IMR-90 (cell line): ENCODE measurements at regions not wholly inside any gene's neighbourhood (a gene's known extent, or its start where the extent isn't known, plus 50 kb on each side); places are given as distances from the start of the nearest gene placed in this dataset.

Experiments used
- ATAC-seq: fragments of 200-7000 bp; cut with Tn5 transposase; 2 replicates; pipeline ENCODE4 v1.9.1; 2020; ENCODE audit warnings: low read depth, mild to moderate bottlenecking, moderate library complexity
- BruUV-seq: library from RNA; stranded (reverse); fragments of 400-500 nt; replicated peaks from 2 replicates; lab custom pipeline; 2021; lab: Mats Ljungman, UMichigan
- CTCF ChIA-PET: fragments of 300-600 bp; formaldehyde crosslinking; extraction: SDS; loops from one replicate; lab custom pipeline; 2021; ENCODE audit warnings: antibody characterized with exemption; lab: Yijun Ruan, JAX
- POLR2A ChIA-PET: fragments of 300-600 bp; sonication (Branson Sonifier 250); formaldehyde crosslinking; loops from one replicate; lab custom pipeline; 2022; ENCODE audit warnings: antibody characterized with exemption; ENCODE audit not compliant: unreplicated experiment; lab: Charles Lee
- DNase-seq: peaks from one replicate; pipeline ENCODE4 v3.0.0; 2013
- H2AFZ ChIP-seq: replicated peaks from 2 replicates; pipeline ENCODE3; 2013; ENCODE audit warnings: low read length, mild to moderate bottlenecking; ENCODE audit not compliant: poor library complexity
- H2AK5ac ChIP-seq: 2 replicates; pipeline ENCODE4 v1.6.1; 2013; ENCODE audit warnings: low read depth, low read length, inconsistent platforms
- H2AK9ac ChIP-seq: replicated peaks from 2 replicates; pipeline ENCODE3; 2013; ENCODE audit warnings: mild to moderate bottlenecking, low read depth, low read length, moderate library complexity; ENCODE audit not compliant: poor library complexity
- H2BK120ac ChIP-seq: 2 replicates; pipeline ENCODE4 v1.6.1; 2013; ENCODE audit warnings: low read depth, low read length, inconsistent platforms
- H2BK15ac ChIP-seq: 3 replicates; pipeline ENCODE4 v1.6.1; 2013; ENCODE audit warnings: low read depth, low read length, inconsistent platforms
- H2BK20ac ChIP-seq: 2 replicates; pipeline ENCODE4 v1.6.1; 2013; ENCODE audit warnings: low read depth, mild to moderate bottlenecking, inconsistent platforms, low read length, moderate library complexity
- H2BK5ac ChIP-seq: 2 replicates; pipeline ENCODE4 v1.6.1; 2013; ENCODE audit warnings: mild to moderate bottlenecking, low read depth, low read length, inconsistent platforms; ENCODE audit not compliant: poor library complexity, severe bottlenecking
- H3K14ac ChIP-seq: replicated peaks from 2 replicates; pipeline ENCODE4 v1.6.1; 2013; ENCODE audit warnings: low read depth, low read length, inconsistent platforms
- H3K18ac ChIP-seq: 2 replicates; pipeline ENCODE4 v1.6.1; 2013; ENCODE audit warnings: low read depth, low read length, control low read depth
- H3K23ac ChIP-seq: 2 replicates; pipeline ENCODE4 v1.6.1; 2013; ENCODE audit warnings: low read depth, low read length, inconsistent platforms
- H3K27ac ChIP-seq: 2 replicates; pipeline ENCODE4 v1.5.1; 2013; ENCODE audit warnings: mild to moderate bottlenecking, control low read depth, low read length; ENCODE audit not compliant: insufficient read depth
- H3K27me3 ChIP-seq: 2 replicates; pipeline ENCODE4 v1.6.1; 2013; ENCODE audit warnings: low read length; ENCODE audit not compliant: control insufficient read depth, insufficient read depth
- H3K36me3 ChIP-seq: 2 replicates; pipeline ENCODE4 v1.6.1; 2013; ENCODE audit warnings: low read length, mixed read lengths; ENCODE audit not compliant: control insufficient read depth, insufficient read depth
- H3K4ac ChIP-seq: 2 replicates; pipeline ENCODE4 v1.6.1; 2013; ENCODE audit warnings: low read depth, low read length, inconsistent platforms
- H3K4me1 ChIP-seq: 2 replicates; pipeline ENCODE4 v1.6.1; 2013; ENCODE audit warnings: low read length, mixed read lengths; ENCODE audit not compliant: control insufficient read depth, insufficient read depth
- H3K4me2 ChIP-seq: 2 replicates; pipeline ENCODE4 v1.6.1; 2013; ENCODE audit warnings: low read depth, mild to moderate bottlenecking, control low read depth, low read length, moderate library complexity
- H3K4me3 ChIP-seq: 2 replicates; pipeline ENCODE4 v1.5.1; 2013; ENCODE audit warnings: low read depth, mild to moderate bottlenecking, control low read depth, low read length, moderate library complexity; ENCODE audit not compliant: insufficient read depth
- H3K56ac ChIP-seq: 2 replicates; pipeline ENCODE4 v1.6.1; 2013; ENCODE audit warnings: low read length, inconsistent platforms; ENCODE audit not compliant: insufficient read depth; ENCODE audit errors: extremely low read depth
- H3K79me1 ChIP-seq, 2 experiments: 2 replicates each; pipeline ENCODE4 v1.6.1; 2013; ENCODE audit warnings: low read length in 2 of 2, inconsistent platforms in 1 of 2, low read depth in 1 of 2
- H3K9ac ChIP-seq: 2 replicates; pipeline ENCODE4 v1.6.1; 2013; ENCODE audit warnings: low read depth, low read length, control low read depth
- H3K9me1 ChIP-seq: 2 replicates; pipeline ENCODE4 v1.6.1; 2013; ENCODE audit warnings: low read length, inconsistent platforms; ENCODE audit not compliant: insufficient read depth
- H3K9me3 ChIP-seq: 2 replicates; pipeline ENCODE4 v1.6.1; 2013; ENCODE audit warnings: low read length; ENCODE audit not compliant: control insufficient read depth, insufficient read depth
- H4K20me1 ChIP-seq: 2 replicates; pipeline ENCODE4 v1.6.1; 2013; ENCODE audit warnings: low read length, inconsistent platforms; ENCODE audit not compliant: insufficient read depth
- H4K5ac ChIP-seq: 2 replicates; pipeline ENCODE4 v1.6.1; 2013; ENCODE audit warnings: mild to moderate bottlenecking, low read depth, low read length, control low read depth
- H4K8ac ChIP-seq, 2 experiments: 2 replicates each; pipeline ENCODE4 v1.6.1; 2013; ENCODE audit warnings: low read depth in 2 of 2, low read length in 2 of 2, control low read depth in 1 of 2, inconsistent platforms in 1 of 2
- H4K91ac ChIP-seq: 2 replicates; pipeline ENCODE4 v1.6.1; 2013; ENCODE audit warnings: low read depth, low read length, inconsistent platforms; ENCODE audit not compliant: insufficient read depth
- BHLHE40 ChIP-seq: fragments of 150-350 bp; IDR thresholded peaks from 2 replicates; pipeline ENCODE4 v1.6.1; 2016; ENCODE audit warnings: mild to moderate bottlenecking, low read depth, low read length
- CEBPB ChIP-seq: IDR thresholded peaks from 2 replicates; pipeline ENCODE4 v1.6.1; 2012; ENCODE audit warnings: low read depth, low read length, improper control_type of control experiment
- CHD1 ChIP-seq: IDR thresholded peaks from 2 replicates; pipeline ENCODE4 v1.6.1; 2012; ENCODE audit warnings: low read depth, low read length, improper control_type of control experiment
- CTCF ChIP-seq: conservative IDR thresholded peaks from 2 replicates; pipeline ENCODE4 v1.5.1; 2012; ENCODE audit warnings: mild to moderate bottlenecking, low read depth, low read length, improper control_type of control experiment
- MAFK ChIP-seq: IDR thresholded peaks from 2 replicates; pipeline ENCODE4 v1.6.1; 2012; ENCODE audit warnings: low read depth, low read length, improper control_type of control experiment
- MAZ ChIP-seq: IDR thresholded peaks from 2 replicates; pipeline ENCODE4 v1.6.1; 2012; ENCODE audit warnings: low read depth, mild to moderate bottlenecking, low read length, improper control_type of control experiment, moderate library complexity, borderline replicate concordance
- MXI1 ChIP-seq: IDR thresholded peaks from 2 replicates; pipeline ENCODE4 v1.6.1; 2012; ENCODE audit warnings: low read depth, mild to moderate bottlenecking, low read length, moderate library complexity, borderline replicate concordance
- NFE2L2 ChIP-seq: fragments of 150-350 bp; IDR thresholded peaks from 2 replicates; pipeline ENCODE4 v1.6.1; 2016; ENCODE audit warnings: low read depth, mild to moderate bottlenecking, low read length
- RCOR1 ChIP-seq: IDR thresholded peaks from 2 replicates; pipeline ENCODE4 v1.6.1; 2012; ENCODE audit warnings: mild to moderate bottlenecking, low read length, improper control_type of control experiment; ENCODE audit not compliant: insufficient replicate concordance
- RFX5 ChIP-seq: IDR thresholded peaks from 2 replicates; pipeline ENCODE4 v1.8.0; 2012; ENCODE audit warnings: low read depth, mild to moderate bottlenecking, low read length, moderate library complexity
- SMC3 ChIP-seq: fragments of 150-350 bp; IDR thresholded peaks from 2 replicates; pipeline ENCODE4 v1.6.1; 2016; ENCODE audit warnings: low read depth, mild to moderate bottlenecking, antibody characterized with exemption, low read length, moderate library complexity
- USF2 ChIP-seq: fragments of 150-350 bp; IDR thresholded peaks from 2 replicates; pipeline ENCODE4 v1.6.1; 2017; ENCODE audit warnings: mild to moderate bottlenecking, antibody characterized with exemption, low read length, low read depth
- WGBS, 2 experiments: methylation state at CpG; one replicate each; pipeline versions ENCODE4 v1.1.5 to v1.1.7; 2013; ENCODE audit warnings: missing lambda C conversion rate in 2 of 2; ENCODE audit not compliant: insufficient read length in 1 of 2; ENCODE audit errors: extremely low coverage in 2 of 2; 5-methylcytosine and 5-hydroxymethylcytosine counted together
- dilution Hi-C: fragments of 300-500 bp; cut with HindIII; formaldehyde crosslinking; loops from one replicate; pipeline ENCODE4 v1.14.3; 2018; ENCODE audit warnings: low sequenced_read_pairs; ENCODE audit not compliant: unreplicated experiment
- in situ Hi-C: fragments of 300-500 bp; cut with MboI; formaldehyde crosslinking; loops from 3 replicates; pipeline ENCODE4 v1.14.3; 2019; ENCODE audit warnings: low sequenced_read_pairs, inconsistent platforms, mixed read lengths
- intact Hi-C: fragments of 100-400 bp; cut with micrococcal nuclease; formaldehyde crosslinking; loops from 2 replicates; pipeline ENCODE4 v1.10.0; 2022

DNA sequence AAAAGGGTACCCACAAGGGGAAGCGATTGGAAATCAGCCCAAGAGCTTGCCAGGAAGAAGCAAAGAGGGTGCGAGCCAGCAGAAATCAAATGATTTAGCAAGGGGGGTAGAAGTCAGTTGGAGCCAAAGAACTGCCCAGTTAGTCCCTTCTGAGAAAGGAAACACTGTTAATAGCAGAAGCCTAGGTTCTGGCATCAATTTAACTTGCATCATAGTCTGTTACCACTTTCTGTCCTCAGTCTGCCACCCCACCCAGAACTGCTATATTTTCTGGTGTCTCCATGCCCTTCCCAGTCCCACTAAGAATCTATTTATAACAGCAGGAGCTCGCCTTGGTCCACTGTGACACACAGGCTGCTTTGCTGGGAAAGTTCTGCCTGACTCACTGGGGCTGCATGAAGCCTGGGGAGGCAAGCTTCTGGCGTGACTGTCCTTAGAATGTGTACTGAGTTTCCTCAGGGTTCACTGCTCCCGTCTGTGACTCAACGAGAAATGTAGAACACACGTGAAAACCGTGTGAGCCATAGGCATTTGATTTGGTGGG lies 157.8 kb upstream of the TTC29 start (continued):
- no peak for TF ChIP-seq SMC3

GRCh38 chr4:147104768-147105167 lies 159.1 kb upstream of the TTC29 start:
- CTCF ChIA-PET, result no interaction called here
- peak overlapping the region; percentile 93 for H2AK5ac ChIP-seq
- H3K18ac ChIP-seq, result peak overlapping the region; percentile 33; the same call in 1 of the 2 replicates
- H2BK120ac ChIP-seq, result peak overlapping the region; percentile 73; the same call in 1 of the 2 replicates
- in situ Hi-C loops, result no loop called here
- no peaks in the 10 kb centered on the region for H3K36me3 ChIP-seq
- no peak overlapping the region for H3K27ac ChIP-seq
- no peak for TF ChIP-seq MXI1
- no peak for TF ChIP-seq MAFK
- no peak for TF ChIP-seq CHD1
- TF ChIP-seq CEBPB, result no peak
- TF ChIP-seq USF2, result no peak
- no peak for TF ChIP-seq RFX5
- no peak for TF ChIP-seq NFE2L2
- no peak for TF ChIP-seq SMC3
- no peak for TF ChIP-seq CTCF
- TF ChIP-seq BHLHE40, result no peak
- no peak for TF ChIP-seq RCOR1
- no peak for TF ChIP-seq MAZ
- peak overlapping the region; percentile 61 for H2BK20ac ChIP-seq
- WGBS, 2 experiments, result 71% methylated on average over 1 of the region's 2 CpGs; no CpG with 5 or more reads in 1 of the 2 experiments
- no peaks in the 10 kb centered on the region; the same call in none of the 2 replicates for H3K9me1 ChIP-seq
- no peaks in the 10 kb centered on the region for H3K79me1 ChIP-seq
- no peak overlapping the region for H3K4me3 ChIP-seq
- no peak overlapping the region for H3K9ac ChIP-seq
- H3K14ac ChIP-seq, result peak overlapping the region; percentile 31
- H3K56ac ChIP-seq, result no peak overlapping the region
- H4K91ac ChIP-seq, result no peak overlapping the region; the same call in 1 of the 2 replicates
- no peak for DNase-seq
- intact Hi-C loops, result no loop called here
- peak overlapping the region; percentile 60 for H3K4ac ChIP-seq
- peak overlapping the region; percentile 2; the same call in 1 of the 2 replicates for H4K5ac ChIP-seq
- POLR2A ChIA-PET, result no interaction called here
- no peaks in the 10 kb centered on the region for H3K9me3 ChIP-seq
- peak overlapping the region; percentile 64 to 76; a peak in 3 of 4 replicates for H4K8ac ChIP-seq
- H3K27me3 ChIP-seq, result no peaks in the 10 kb centered on the region
- no peak overlapping the region for H2AK9ac ChIP-seq
- ATAC-seq, result no peak
- peak overlapping the region; percentile 72; the same call in 1 of the 2 replicates for H3K23ac ChIP-seq
- no peak overlapping the region for H2BK5ac ChIP-seq
- no peak overlapping the region for H2AFZ ChIP-seq
- peaks cover 10% of the 10 kb centered on the region for H3K4me1 ChIP-seq
- no peaks in the 10 kb centered on the region for H4K20me1 ChIP-seq
- H2BK15ac ChIP-seq, result peak overlapping the region; percentile 93
- no TSS peak for BruUV-seq
- H3K4me2 ChIP-seq, result no peak overlapping the region
- dilution Hi-C loops, result no loop called here
